ENCODE measurements at regions not wholly inside any gene's neighbourhood (a gene's known extent, or its start where the extent isn't known, plus 50 kb on each side); places are given as distances from the start of the nearest gene placed in this dataset.

GRCh38 chr15:62958528-62959363 is 83.8 kb upstream of the TPM1 start:
- H3K27ac Mint-ChIP-seq (ENCODE audit: unreplicated experiment): no peak overlapping the region
- BruUV-seq (replicated peaks): no TSS peak
- H3K4me3 Mint-ChIP-seq (ENCODE audit: low read depth, unreplicated experiment): no peak overlapping the region
- no peaks in the 10 kb centered on the region for H3K9me3 Mint-ChIP-seq (ENCODE audit: low read depth, unreplicated experiment)
- H3K36me3 Mint-ChIP-seq (ENCODE audit: insufficient read depth, unreplicated experiment): no peaks in the 10 kb centered on the region
- no peak for DNase-seq
- H3K4me1 Mint-ChIP-seq (ENCODE audit: low read depth, unreplicated experiment): peaks cover 8% of the 10 kb centered on the region
- CTCF ChIA-PET: interaction anchor here (1.1 kb wide), 1 partner anchor 9 kb away, joined by 3 read pairs; no protein-coding TSS in a partner anchor
- no peaks in the 10 kb centered on the region for H3K27me3 Mint-ChIP-seq (ENCODE audit: unreplicated experiment)
- TF ChIP-seq, protein P1, sequence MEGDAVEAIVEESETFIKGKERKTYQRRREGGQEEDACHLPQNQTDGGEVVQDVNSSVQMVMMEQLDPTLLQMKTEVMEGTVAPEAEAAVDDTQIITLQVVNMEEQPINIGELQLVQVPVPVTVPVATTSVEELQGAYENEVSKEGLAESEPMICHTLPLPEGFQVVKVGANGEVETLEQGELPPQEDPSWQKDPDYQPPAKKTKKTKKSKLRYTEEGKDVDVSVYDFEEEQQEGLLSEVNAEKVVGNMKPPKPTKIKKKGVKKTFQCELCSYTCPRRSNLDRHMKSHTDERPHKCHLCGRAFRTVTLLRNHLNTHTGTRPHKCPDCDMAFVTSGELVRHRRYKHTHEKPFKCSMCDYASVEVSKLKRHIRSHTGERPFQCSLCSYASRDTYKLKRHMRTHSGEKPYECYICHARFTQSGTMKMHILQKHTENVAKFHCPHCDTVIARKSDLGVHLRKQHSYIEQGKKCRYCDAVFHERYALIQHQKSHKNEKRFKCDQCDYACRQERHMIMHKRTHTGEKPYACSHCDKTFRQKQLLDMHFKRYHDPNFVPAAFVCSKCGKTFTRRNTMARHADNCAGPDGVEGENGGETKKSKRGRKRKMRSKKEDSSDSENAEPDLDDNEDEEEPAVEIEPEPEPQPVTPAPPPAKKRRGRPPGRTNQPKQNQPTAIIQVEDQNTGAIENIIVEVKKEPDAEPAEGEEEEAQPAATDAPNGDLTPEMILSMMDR (IDR thresholded peaks at IDR 0.05; ENCODE audit: unreplicated experiment): no peak
- intact Hi-C loops (cut with micrococcal nuclease; ENCODE audit: unreplicated experiment): no loop called here

DNA sequence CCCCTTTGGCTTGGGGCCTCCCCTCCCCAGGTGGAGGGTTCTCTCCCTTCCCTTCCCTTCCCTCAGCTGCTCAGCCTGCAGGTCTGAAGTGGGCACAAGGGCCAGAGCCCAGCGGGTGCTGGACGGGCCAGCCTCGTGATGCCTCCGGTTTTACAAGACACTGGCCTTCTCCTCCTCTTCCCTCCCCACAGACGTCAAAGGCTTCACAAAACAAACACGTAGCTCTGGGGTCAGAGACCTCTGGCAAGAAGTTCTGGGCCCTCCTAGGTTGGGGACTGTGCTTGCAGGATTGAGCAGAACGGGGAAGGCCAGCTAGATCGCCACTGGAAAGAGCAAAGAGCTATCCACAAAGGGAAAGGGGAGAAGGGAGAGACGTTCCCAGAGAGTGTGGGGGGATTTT is 81.4 kb upstream of the TPM1 start:
- H3K36me3 Mint-ChIP-seq (ENCODE audit: insufficient read depth, unreplicated experiment): no peaks in the 10 kb centered on the region
- CTCF ChIA-PET: no interaction called here
- H3K4me3 Mint-ChIP-seq (ENCODE audit: low read depth, unreplicated experiment): no peak overlapping the region
- no peaks in the 10 kb centered on the region for H3K27me3 Mint-ChIP-seq (ENCODE audit: unreplicated experiment)
- H3K9me3 Mint-ChIP-seq (ENCODE audit: low read depth, unreplicated experiment): no peaks in the 10 kb centered on the region
- H3K27ac Mint-ChIP-seq (ENCODE audit: unreplicated experiment): no peak overlapping the region
- TF ChIP-seq, protein P1 (IDR thresholded peaks at IDR 0.05; ENCODE audit: unreplicated experiment): no peak
- DNase-seq: no peak
- no TSS peak for BruUV-seq (replicated peaks)
- intact Hi-C loops (cut with micrococcal nuclease; ENCODE audit: unreplicated experiment): no loop called here
- peaks cover 8% of the 10 kb centered on the region for H3K4me1 Mint-ChIP-seq (ENCODE audit: low read depth, unreplicated experiment)

GRCh38 chr15:62962101-62962995 is 80.2 kb upstream of the TPM1 start:
- BruUV-seq (replicated peaks): no TSS peak
- Mint-ChIP-seq H3K27me3 (ENCODE audit: unreplicated experiment) (no peaks in the 10 kb centered on the region), H3K36me3 (ENCODE audit: insufficient read depth, unreplicated experiment) (no peaks in the 10 kb centered on the region), H3K4me1 (ENCODE audit: low read depth, unreplicated experiment) (peaks cover 5% of the 10 kb centered on the region), H3K9me3 (ENCODE audit: low read depth, unreplicated experiment) (no peaks in the 10 kb centered on the region), H3K27ac (ENCODE audit: unreplicated experiment) (no peak overlapping the region), H3K4me3 (ENCODE audit: low read depth, unreplicated experiment) (no peak overlapping the region)
- intact Hi-C loops (cut with micrococcal nuclease; ENCODE audit: unreplicated experiment): no loop called here
- DNase-seq: no peak
- TF ChIP-seq, protein P1 (IDR thresholded peaks at IDR 0.05; ENCODE audit: unreplicated experiment): no peak
- CTCF ChIA-PET: no interaction called here

DNA sequence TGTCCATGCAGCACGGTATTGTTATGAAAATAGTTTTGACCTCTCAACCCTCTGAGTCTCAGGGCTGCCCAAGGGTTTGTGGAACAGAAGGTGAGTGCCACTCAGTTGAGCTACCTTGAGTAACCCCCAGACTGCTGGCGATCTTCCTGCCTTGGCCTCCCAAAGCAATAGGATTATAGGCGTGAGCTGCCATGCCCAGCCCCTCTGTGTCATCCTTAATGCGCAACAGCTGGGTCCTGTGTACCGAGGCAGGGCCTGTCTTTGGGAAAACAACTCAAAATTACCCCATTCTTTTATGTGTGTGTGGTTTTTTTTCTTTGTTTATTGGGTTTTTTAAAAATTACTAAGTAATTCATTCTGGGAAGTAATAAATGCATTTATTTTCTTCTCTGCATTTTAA is 78.3 kb upstream of the TPM1 start:
- Mint-ChIP-seq H3K27me3 (ENCODE audit: unreplicated experiment) (no peaks in the 10 kb centered on the region), H3K27ac (ENCODE audit: unreplicated experiment) (no peak overlapping the region), H3K9me3 (ENCODE audit: low read depth, unreplicated experiment) (no peaks in the 10 kb centered on the region), H3K4me1 (ENCODE audit: low read depth, unreplicated experiment) (peaks cover 12% of the 10 kb centered on the region), H3K36me3 (ENCODE audit: insufficient read depth, unreplicated experiment) (no peaks in the 10 kb centered on the region), H3K4me3 (ENCODE audit: low read depth, unreplicated experiment) (no peak overlapping the region)
- CTCF ChIA-PET: interaction anchor here (0.6 to 0.7 kb wide), 3 partner anchors 78 to 560 kb away, joined by 3 to 4 read pairs (median 3); no protein-coding TSS in a partner anchor
- TF ChIP-seq, protein P1 (IDR thresholded peaks at IDR 0.05; ENCODE audit: unreplicated experiment): no peak
- intact Hi-C loops (cut with micrococcal nuclease; ENCODE audit: unreplicated experiment): no loop called here
- BruUV-seq (replicated peaks): no TSS peak
- no peak for DNase-seq

Data from Calu3 (cell line).